GM21360 (cell line): ENCODE measurements at regions not wholly inside any gene's neighbourhood (a gene's known extent, or its start where the extent isn't known, plus 50 kb on each side); places are given as distances from the start of the nearest gene placed in this dataset.
"Not testable (repeated sequence)": the region's sequence is repeated elsewhere in the genome, so short reads cannot be mapped to it uniquely, and the experiment has no call there.

Experiments used
- ATAC-seq: cut with Tn5 transposase; IDR thresholded peaks from one replicate; pipeline ENCODE4 v1.9.1; 2021; ENCODE audit warnings: mild to moderate bottlenecking, moderate library complexity; ENCODE audit not compliant: unreplicated experiment

- no peak for ATAC-seq
Measured at GRCh38 chr20:12416281-12416680, 498.6 kb downstream of the BTBD3 start.

GRCh38 chr20:12433724-12434123, 516.0 kb downstream of the BTBD3 start:
- ATAC-seq: no peak

GRCh38 chr20:12434672-12435071, 517.0 kb downstream of the BTBD3 start:
- no peak for ATAC-seq

GRCh38 chr20:12435268-12435667, 517.6 kb downstream of the BTBD3 start:
- ATAC-seq: no peak

GRCh38 chr20:12453711-12454110, 536.0 kb downstream of the BTBD3 start:
- no peak for ATAC-seq

- no peak for ATAC-seq
Measured at GRCh38 chr20:12455148-12455547, 537.5 kb downstream of the BTBD3 start.

GRCh38 chr20:12458241-12458640, 540.5 kb downstream of the BTBD3 start:
- ATAC-seq: no peak

- no peak for ATAC-seq
Measured at GRCh38 chr20:12464036-12464435, 544.7 kb upstream of the SPTLC3 start.

GRCh38 chr20:12466915-12467314, 541.9 kb upstream of the SPTLC3 start:
- ATAC-seq: no peak

- ATAC-seq: no peak
Measured at GRCh38 chr20:12467758-12468157, 541.0 kb upstream of the SPTLC3 start.

GRCh38 chr20:12482661-12483060, 526.1 kb upstream of the SPTLC3 start:
- ATAC-seq: no peak

GRCh38 chr20:12502443-12502842, 506.3 kb upstream of the SPTLC3 start:
- no peak for ATAC-seq

- no peak for ATAC-seq
Measured at GRCh38 chr20:12504779-12505178, 504.0 kb upstream of the SPTLC3 start.

- no peak for ATAC-seq
Measured at GRCh38 chr20:12511499-12511898, 497.3 kb upstream of the SPTLC3 start.

- ATAC-seq: no peak
Measured at GRCh38 chr20:12512755-12513154, 496.0 kb upstream of the SPTLC3 start.

- ATAC-seq: no peak
Measured at GRCh38 chr20:12528104-12528503, 480.7 kb upstream of the SPTLC3 start.

GRCh38 chr20:12528591-12529041, 480.2 kb upstream of the SPTLC3 start:
- ATAC-seq: no peak

GRCh38 chr20:12531626-12532025, 477.1 kb upstream of the SPTLC3 start:
- ATAC-seq: no peak

GRCh38 chr20:12535316-12535715, 473.5 kb upstream of the SPTLC3 start:
- ATAC-seq: no peak

- ATAC-seq: no peak
Measured at GRCh38 chr20:12535770-12536169, 473.0 kb upstream of the SPTLC3 start.

GRCh38 chr20:12554426-12554825, 454.3 kb upstream of the SPTLC3 start:
- no peak for ATAC-seq

GRCh38 chr20:12555369-12555768, 453.4 kb upstream of the SPTLC3 start:
- ATAC-seq: no peak

GRCh38 chr20:12555849-12556248, 452.9 kb upstream of the SPTLC3 start:
- ATAC-seq: not testable (repeated sequence)

- ATAC-seq: no peak
Measured at GRCh38 chr20:12557224-12557623, 451.5 kb upstream of the SPTLC3 start.
